Heart right ventricle (tissue), 16 donors: ENCODE measurements at regions not wholly inside any gene's neighbourhood (a gene's known extent, or its start where the extent isn't known, plus 50 kb on each side); places are given as distances from the start of the nearest gene placed in this dataset.

Experiments used
- ATAC-seq, 8 donors: fragments of 200-7000 bp; cut with Tn5 transposase; one replicate each; pipeline ENCODE4 v1.9.1; 2020; ENCODE audit warnings: mild to moderate bottlenecking in 8 of 8, moderate library complexity in 8 of 8, moderate number of reproducible peaks in 1 of 8
- DNase-seq, 2 donors: peaks; one replicate each; pipeline ENCODE4 v3.0.0-alpha.2; 2020
- H3K27ac ChIP-seq, 10 donors: fragments of 200-600 bp; sonication (generic) in 2 of 10; one replicate each; pipeline versions ENCODE4 v1.5.0 to v1.8.0; 2020 to 2022; ENCODE audit warnings: mild to moderate bottlenecking in 3 of 10
- H3K27me3 ChIP-seq, 7 donors: fragments of 200-600 bp; one replicate each; pipeline ENCODE4 v1.8.0; 2021 to 2022; ENCODE audit warnings: mild to moderate bottlenecking in 2 of 7
- H3K36me3 ChIP-seq, 9 donors: fragments of 200-600 bp; sonication (generic) in 1 of 9; one replicate each; pipeline versions ENCODE4 v1.5.0 to v1.8.0; 2020 to 2022; ENCODE audit warnings: mild to moderate bottlenecking in 2 of 9
- H3K4me1 ChIP-seq, 9 donors: fragments of 200-600 bp; sonication (generic) in 1 of 9; one replicate each; pipeline versions ENCODE4 v1.5.0 to v1.8.0; 2020 to 2022; ENCODE audit warnings: mild to moderate bottlenecking in 4 of 9
- H3K4me3 ChIP-seq, 10 donors: fragments of 200-600 bp; sonication (generic) in 2 of 10; one replicate each; pipeline versions ENCODE4 v1.5.0 to v1.8.0; 2020 to 2022; ENCODE audit warnings: mild to moderate bottlenecking in 7 of 10, moderate library complexity in 2 of 10
- H3K9me3 ChIP-seq, 11 donors: fragments of 200-600 bp in 10 of 11; sonication (generic) in 2 of 11; one replicate each; pipeline versions ENCODE4 v1.5.0 to v1.8.0; 2013 to 2022; ENCODE audit warnings: mild to moderate bottlenecking in 2 of 11, control low read depth in 1 of 11, moderate library complexity in 1 of 11
- WGBS, 2 donors: extraction: QIAGEN DNeasy Blood & Tissue Kit; methylation state at CpG; one replicate each; pipeline ENCODE4 v1.1.7; 2013; ENCODE audit warnings: inconsistent platforms in 1 of 2; 5-methylcytosine and 5-hydroxymethylcytosine counted together
- intact Hi-C, 10 donors: fragments of 100-400 bp; cut with DNase I; formaldehyde crosslinking; loops; one replicate each; pipeline versions ENCODE4 v1.11.1 to v1.14.2; 2022
- TF ChIP-seq, protein P1 (sequence below), 9 donors: fragments of 200-600 bp; sonication (generic) in 2 of 9; IDR thresholded peaks; one replicate each; pipeline versions ENCODE4 v1.5.0 to v1.8.0; 2021 to 2022; ENCODE audit warnings: antibody characterized with exemption in 9 of 9, mild to moderate bottlenecking in 5 of 9, moderate library complexity in 1 of 9
- donor health status: Arrhythmogenic right ventricular cardiomyopathy.
- donor health status: ischemic (EF 13 %, LVEDD 7.1; RV severe dilation, severe dysfunction).
- donor health status: healthy with polysubstance abuse.
- donor health status: DM: no; HTN: yes; CAD: no.
- donor health status: DM: no; HTN: no; CAD: no.
- donor health status: ischemic (EF 25% LVEDD 6.9; RV normal size, moderate dysfunction).
- donor health status: ischemic (EF 25% LVEDD 5.7; RV mildly dilated, moderate dysfunction).
- donor health status: healthy.
- donor health status: DM: yes; HTN: yes; CAD: no.
- donor health status: Ischemic cardiomyopathy.
- donor health status: ischemic (EF 35%, LVEDD 5.7; RV mildly dilated, moderate dysfunction).
- donor health status: nonischemic (EF 11% LVEDD 7.7; RV severe dilation, severe dysfunction).
- donor health status: DM: yes; HTN: yes; CAD: no.
- donor health status: PGD.
- donor health status: ischemic (EF 29% LVEDD 5.4; RV normal size, mild dysfunction).
- donor health status: nonischemic (EF 23%, LVEDD 6.1; RV moderate dilation, normal function).

DNA sequence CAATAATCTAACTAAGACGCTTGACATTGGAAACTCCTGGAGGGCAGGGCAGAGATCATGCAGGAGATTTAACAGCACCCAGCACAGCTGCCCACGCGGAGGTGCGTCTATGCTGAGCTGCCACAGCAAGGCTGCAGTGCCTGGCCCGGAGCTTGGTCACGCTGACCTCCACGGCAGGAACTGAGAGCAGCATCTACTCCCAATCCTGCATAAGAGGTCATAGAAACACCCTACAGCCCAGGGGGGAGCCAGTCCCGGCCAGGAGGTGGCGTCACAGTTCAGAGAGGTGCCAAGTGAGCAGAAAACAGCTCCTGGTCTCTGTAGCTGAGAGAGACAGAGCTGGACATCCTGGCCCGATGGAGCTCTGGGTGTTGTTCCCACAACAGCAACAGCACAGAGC, 121.1 kb upstream of the TMEM45B start:
- 75 to 76% methylated on average over 10 of the region's 10 CpGs for WGBS, 2 donors
- Histone ChIP-seq H3K27ac (no peak overlapping the region), H3K4me3 (no peak overlapping the region), H3K9me3 (no peaks in the 10 kb centered on the region), H3K36me3 (no peaks in the 10 kb centered on the region), H3K27me3 (peaks cover 0 to 30% (median 15%) of the 10 kb centered on the region in 7 donors), H3K4me1 (peaks cover 0 to 8% (median 6%) of the 10 kb centered on the region in 9 donors)
- no peak for DNase-seq
- intact Hi-C loops, result loop anchor here in 1 of 10 donors (10.0 kb wide), 1 partner anchor 330 kb away; no protein-coding TSS in a partner anchor
- no peak for ATAC-seq
- TF ChIP-seq, protein P1, sequence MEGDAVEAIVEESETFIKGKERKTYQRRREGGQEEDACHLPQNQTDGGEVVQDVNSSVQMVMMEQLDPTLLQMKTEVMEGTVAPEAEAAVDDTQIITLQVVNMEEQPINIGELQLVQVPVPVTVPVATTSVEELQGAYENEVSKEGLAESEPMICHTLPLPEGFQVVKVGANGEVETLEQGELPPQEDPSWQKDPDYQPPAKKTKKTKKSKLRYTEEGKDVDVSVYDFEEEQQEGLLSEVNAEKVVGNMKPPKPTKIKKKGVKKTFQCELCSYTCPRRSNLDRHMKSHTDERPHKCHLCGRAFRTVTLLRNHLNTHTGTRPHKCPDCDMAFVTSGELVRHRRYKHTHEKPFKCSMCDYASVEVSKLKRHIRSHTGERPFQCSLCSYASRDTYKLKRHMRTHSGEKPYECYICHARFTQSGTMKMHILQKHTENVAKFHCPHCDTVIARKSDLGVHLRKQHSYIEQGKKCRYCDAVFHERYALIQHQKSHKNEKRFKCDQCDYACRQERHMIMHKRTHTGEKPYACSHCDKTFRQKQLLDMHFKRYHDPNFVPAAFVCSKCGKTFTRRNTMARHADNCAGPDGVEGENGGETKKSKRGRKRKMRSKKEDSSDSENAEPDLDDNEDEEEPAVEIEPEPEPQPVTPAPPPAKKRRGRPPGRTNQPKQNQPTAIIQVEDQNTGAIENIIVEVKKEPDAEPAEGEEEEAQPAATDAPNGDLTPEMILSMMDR (IDR thresholded peaks at IDR 0.05), result no peak

DNA sequence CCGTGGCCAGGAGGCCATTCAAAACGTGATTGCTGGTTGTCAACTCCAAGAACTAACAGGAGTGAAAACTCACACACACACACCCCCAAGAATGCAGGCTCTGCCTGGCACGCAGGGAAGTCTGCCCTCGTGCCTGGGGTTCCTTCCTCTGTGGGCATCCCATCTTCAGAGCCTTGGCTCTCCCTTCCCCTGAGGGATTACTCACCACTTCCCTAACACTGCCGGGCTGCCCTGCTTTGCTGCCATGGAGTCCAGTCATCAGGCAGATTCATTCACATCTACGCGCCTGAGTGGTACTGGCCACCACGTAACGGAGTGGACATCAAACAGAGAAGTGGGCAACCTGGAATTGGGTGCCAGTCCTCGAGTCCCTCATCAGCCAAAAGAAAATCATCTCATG, 120.7 kb upstream of the TMEM45B start:
- TF ChIP-seq, protein P1 (IDR thresholded peaks at IDR 0.05), result no peak
- Histone ChIP-seq H3K4me1 (peaks cover 0 to 8% (median 6%) of the 10 kb centered on the region in 9 donors), H3K4me3 (no peak overlapping the region), H3K27ac (no peak overlapping the region), H3K9me3 (no peaks in the 10 kb centered on the region), H3K27me3 (peaks cover 0 to 30% (median 17%) of the 10 kb centered on the region in 7 donors), H3K36me3 (no peaks in the 10 kb centered on the region)
- ATAC-seq, result no peak
- 78 to 84% methylated on average over 10 of the region's 10 CpGs for WGBS, 2 donors
- intact Hi-C loops, result loop anchor here in 2 of 10 donors (5.0 to 10.0 kb wide), 2 partner anchors 330 to 333 kb away; no protein-coding TSS in a partner anchor
- DNase-seq, result no peak

DNA sequence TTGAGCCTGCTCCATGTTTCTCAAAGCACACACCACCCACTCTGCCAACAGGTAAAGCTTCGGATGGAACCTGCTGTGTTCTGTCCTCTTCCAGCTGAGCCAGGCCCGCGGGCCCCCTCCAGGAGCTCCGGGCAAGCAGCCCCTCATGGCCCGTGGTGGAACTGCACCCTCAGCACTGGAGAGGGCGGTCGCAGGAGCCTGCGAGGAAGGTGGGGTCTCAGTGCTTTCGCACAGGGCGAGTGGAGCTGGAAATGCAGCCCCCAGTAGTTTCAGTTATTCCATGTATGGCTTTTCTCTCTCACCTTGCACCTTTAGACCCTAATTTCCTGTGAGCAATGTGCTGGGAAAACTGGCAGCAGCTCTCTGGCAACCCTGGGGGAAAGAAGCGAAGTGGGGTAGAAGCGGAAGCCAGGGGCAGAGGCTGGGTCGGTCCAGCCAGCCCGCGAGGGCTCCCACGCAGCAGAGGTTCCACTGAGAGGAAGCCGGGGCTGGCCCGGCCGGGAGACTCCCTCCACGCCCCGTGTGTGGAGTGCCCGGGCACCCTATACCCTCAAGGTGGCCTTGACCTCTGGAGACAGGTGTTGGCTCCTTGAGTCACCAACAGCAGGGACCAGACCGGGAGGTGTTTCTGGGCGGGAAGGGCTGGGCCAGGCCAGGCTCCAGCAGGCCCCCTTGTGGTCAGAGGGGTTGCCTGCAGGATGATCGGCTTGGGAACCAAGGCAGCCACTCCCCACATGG, 119.9 kb upstream of the TMEM45B start:
- DNase-seq, result peak; percentile 23 to 24
- Histone ChIP-seq H3K27me3 (peaks cover 0 to 34% (median 18%) of the 10 kb centered on the region in 7 donors), H3K4me3 (peak overlapping the region in 8 of 10 donors; percentile 12 to 44 (median 36)), H3K4me1 (peaks cover 0 to 8% (median 6%) of the 10 kb centered on the region in 9 donors), H3K36me3 (no peaks in the 10 kb centered on the region), H3K27ac (no peak overlapping the region), H3K9me3 (no peaks in the 10 kb centered on the region)
- ATAC-seq, result peak; percentile 50 to 83 (median 76)
- 1 to 2% methylated on average over 25 of the region's 25 CpGs for WGBS, 2 donors
- TF ChIP-seq, protein P1 (IDR thresholded peaks at IDR 0.05), result peak; percentile 23 to 77 (median 61)
- intact Hi-C loops, result loop anchor here in 2 of 10 donors (5.0 to 10.0 kb wide), 2 partner anchors 331 to 333 kb away; no protein-coding TSS in a partner anchor

DNA sequence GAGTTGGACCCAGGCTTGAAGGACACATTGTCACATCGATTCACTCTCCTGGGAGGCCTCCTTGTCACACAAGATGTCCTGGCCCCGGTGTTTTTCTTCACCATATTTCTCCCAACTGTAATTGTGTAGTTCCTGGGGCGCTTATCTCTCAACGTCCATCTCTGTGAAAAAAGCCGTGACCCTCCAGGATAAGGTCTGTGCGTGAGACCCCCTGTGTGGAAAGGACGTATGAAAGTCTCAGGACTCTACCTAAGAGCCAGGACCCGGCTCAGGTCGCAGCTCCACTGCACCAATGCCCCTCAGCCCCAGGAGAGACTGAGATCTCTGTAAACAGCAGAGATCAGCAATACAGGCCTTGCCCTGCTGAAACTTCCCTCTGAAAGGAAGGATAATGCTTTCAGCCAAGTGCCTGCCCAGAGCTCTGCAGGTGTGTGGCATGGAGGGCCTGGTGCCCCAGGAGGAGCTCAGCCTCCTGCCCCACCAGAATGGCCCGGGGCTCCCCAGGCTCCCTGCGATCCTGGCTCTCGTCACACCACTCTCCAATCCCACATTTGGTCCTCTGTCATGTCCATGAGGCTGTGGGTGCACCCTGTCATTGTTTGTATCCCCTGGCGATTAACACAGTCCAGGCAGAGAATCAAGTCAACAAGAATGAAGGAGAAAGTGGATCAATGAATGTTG, 119.2 kb upstream of the TMEM45B start:
- Histone ChIP-seq H3K4me3 (no peak overlapping the region), H3K9me3 (no peaks in the 10 kb centered on the region), H3K27me3 (peaks cover 0 to 34% (median 18%) of the 10 kb centered on the region in 7 donors), H3K36me3 (no peaks in the 10 kb centered on the region), H3K27ac (no peak overlapping the region), H3K4me1 (peaks cover 0 to 8% (median 6%) of the 10 kb centered on the region in 9 donors)
- DNase-seq (no peak), ATAC-seq (no peak)
- intact Hi-C loops, result loop anchor here in 2 of 10 donors (5.0 to 10.0 kb wide), 2 partner anchors 332 to 334 kb away; no protein-coding TSS in a partner anchor
- 56% methylated on average over 13 of the region's 13 CpGs for WGBS, 2 donors
- TF ChIP-seq, protein P1 (IDR thresholded peaks at IDR 0.05), result no peak
